B cell (primary cell): ENCODE measurements at regions not wholly inside any gene's neighbourhood (a gene's known extent, or its start where the extent isn't known, plus 50 kb on each side); places are given as distances from the start of the nearest gene placed in this dataset.

ENCODE experiments used
- CTCF ChIP-seq: fragments of 200-600 bp; IDR thresholded peaks from one replicate; pipeline ENCODE4 v1.8.0; 2022; ENCODE audit warnings: antibody characterized with exemption, mild to moderate bottlenecking
- EZH2 ChIP-seq: IDR thresholded peaks from 2 replicates; pipeline ENCODE4 v1.6.1; 2012; ENCODE audit warnings: borderline replicate concordance, low read depth, mild to moderate bottlenecking, moderate library complexity, low read length; ENCODE audit not compliant: insufficient read depth, poor library complexity, severe bottlenecking

DNA sequence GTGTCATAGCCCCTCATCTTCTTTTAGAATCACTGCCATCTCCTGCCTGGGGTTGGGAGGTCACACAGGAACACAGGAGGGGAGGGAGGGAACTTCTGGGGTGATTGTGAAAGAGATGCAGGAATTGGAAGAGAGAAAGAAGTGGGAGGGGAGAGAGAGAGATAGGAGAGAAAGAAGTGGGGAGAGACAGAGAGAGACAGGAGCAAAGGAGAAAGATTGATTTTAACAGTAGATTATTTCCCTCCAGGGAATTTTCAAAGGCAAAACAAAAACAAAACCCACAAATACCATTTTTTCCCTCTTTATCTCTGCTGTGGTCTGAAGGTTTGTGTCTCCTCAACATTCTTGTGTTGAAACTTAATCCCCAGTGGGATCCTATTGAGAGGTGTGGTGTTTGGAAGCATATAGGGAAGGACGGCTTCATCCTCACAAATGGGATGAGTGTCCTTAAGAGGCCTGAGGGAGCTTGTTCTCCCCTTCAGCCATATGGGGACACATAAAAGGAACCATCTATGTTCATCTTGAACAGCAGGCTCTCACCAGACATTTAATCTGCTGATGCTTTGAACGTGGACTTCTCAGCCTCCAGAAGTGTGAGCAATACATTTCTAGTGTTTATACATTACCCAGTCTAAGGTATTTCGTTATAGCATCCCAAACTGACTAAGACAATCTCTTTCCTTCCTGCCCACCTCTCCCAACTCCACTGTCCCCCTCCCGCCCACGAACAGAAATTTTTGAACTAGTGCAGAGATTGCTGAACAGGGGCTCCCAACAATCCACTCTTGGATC is 134.9 kb upstream of the MAX start:
- TF ChIP-seq CTCF (no peak), EZH2 (no peak)
